ENCODE measurements at regions not wholly inside any gene's neighbourhood (a gene's known extent, or its start where the extent isn't known, plus 50 kb on each side); places are given as distances from the start of the nearest gene placed in this dataset.

DNA sequence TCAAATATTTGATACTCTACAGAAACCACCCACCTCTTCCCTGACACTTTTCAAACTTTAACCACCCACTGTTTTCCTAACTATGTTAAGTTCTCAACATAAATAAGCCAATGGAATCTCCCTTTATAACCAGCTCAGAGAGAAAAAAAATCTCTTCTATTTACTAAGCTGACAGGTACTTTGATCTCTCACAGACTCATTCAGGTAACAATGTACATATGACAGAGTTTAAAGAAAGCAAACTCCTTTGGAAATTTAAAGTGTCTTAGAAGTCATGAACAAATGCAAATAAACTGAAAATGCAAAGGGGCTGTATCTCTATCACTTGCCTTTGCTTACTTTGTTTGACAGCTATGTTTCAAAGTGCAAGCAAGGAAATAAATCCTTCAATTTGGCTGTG, 109.3 kb downstream of the KLF12 start:
- TF ChIP-seq, protein P1, sequence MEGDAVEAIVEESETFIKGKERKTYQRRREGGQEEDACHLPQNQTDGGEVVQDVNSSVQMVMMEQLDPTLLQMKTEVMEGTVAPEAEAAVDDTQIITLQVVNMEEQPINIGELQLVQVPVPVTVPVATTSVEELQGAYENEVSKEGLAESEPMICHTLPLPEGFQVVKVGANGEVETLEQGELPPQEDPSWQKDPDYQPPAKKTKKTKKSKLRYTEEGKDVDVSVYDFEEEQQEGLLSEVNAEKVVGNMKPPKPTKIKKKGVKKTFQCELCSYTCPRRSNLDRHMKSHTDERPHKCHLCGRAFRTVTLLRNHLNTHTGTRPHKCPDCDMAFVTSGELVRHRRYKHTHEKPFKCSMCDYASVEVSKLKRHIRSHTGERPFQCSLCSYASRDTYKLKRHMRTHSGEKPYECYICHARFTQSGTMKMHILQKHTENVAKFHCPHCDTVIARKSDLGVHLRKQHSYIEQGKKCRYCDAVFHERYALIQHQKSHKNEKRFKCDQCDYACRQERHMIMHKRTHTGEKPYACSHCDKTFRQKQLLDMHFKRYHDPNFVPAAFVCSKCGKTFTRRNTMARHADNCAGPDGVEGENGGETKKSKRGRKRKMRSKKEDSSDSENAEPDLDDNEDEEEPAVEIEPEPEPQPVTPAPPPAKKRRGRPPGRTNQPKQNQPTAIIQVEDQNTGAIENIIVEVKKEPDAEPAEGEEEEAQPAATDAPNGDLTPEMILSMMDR (conservative IDR thresholded peaks at IDR 0.05; ENCODE audit: low read depth, low read length), result no peak
- no peak for TF ChIP-seq EZH2 (IDR thresholded peaks at IDR 0.05; ENCODE audit: low read length, unreplicated experiment)
- TF ChIP-seq EZH2phosphoT487 (IDR thresholded peaks at IDR 0.05; ENCODE audit: borderline replicate concordance, low read length), result no peak

Measured in PC-3 (cell line).